Lower leg skin (tissue), 4 donors: ENCODE measurements at regions not wholly inside any gene's neighbourhood (a gene's known extent, or its start where the extent isn't known, plus 50 kb on each side); places are given as distances from the start of the nearest gene placed in this dataset.

Source experiments
- DNase-seq, 2 donors: peaks; one replicate each; pipeline ENCODE4 v3.0.0-alpha.2; 2019; ENCODE audit warnings: low spot score in 2 of 2
- H3K4me3 ChIP-seq: fragments of 200-600 bp; sonication (generic); 2 replicates; pipeline ENCODE4 v1.5.1; 2017; ENCODE audit warnings: mild to moderate bottlenecking, low read depth; ENCODE audit not compliant: poor library complexity, severe bottlenecking
- CTCF ChIP-seq, 3 donors: fragments of 450-650 bp; IDR thresholded peaks; one replicate each; pipeline ENCODE4 v1.5.1; 2016; ENCODE audit warnings: antibody characterized with exemption in 3 of 3, mild to moderate bottlenecking in 3 of 3, moderate library complexity in 2 of 3
- POLR2A ChIP-seq, 2 donors: fragments of 450-650 bp; IDR thresholded peaks; one replicate each; pipeline ENCODE4 v1.6.1; 2016 to 2017; ENCODE audit warnings: antibody characterized with exemption in 2 of 2, mild to moderate bottlenecking in 1 of 2, moderate library complexity in 1 of 2
- WGBS, 2 donors: methylation state at CpG; one replicate each; pipeline ENCODE4 v1.1.5; 2018; 5-methylcytosine and 5-hydroxymethylcytosine counted together
- intact Hi-C: fragments of 100-400 bp; cut with DNase I; formaldehyde crosslinking; loops from one replicate; pipeline ENCODE4 v1.15.0; 2023; ENCODE audit warnings: low total_unique reads

- no peak for TF ChIP-seq POLR2A (IDR thresholded peaks at IDR 0.05)
- TF ChIP-seq CTCF (IDR thresholded peaks at IDR 0.05) = no peak
- WGBS, 2 donors = 49 to 52% methylated on average over 2 of the region's 2 CpGs
- intact Hi-C loops = no loop called here
- DNase-seq = no peak
- no peak overlapping the region for H3K4me3 ChIP-seq
Measured at GRCh38 chr5:97547430-97547829, 364.4 kb upstream of the RIOK2 start.

GRCh38 chr5:97547999-97548738 is 365.1 kb upstream of the RIOK2 start:
- WGBS, 2 donors = 84 to 86% methylated on average over 1 of the region's 1 CpG
- no peak for DNase-seq

GRCh38 chr5:97548739-97549080 is 365.7 kb upstream of the RIOK2 start:
- no peak overlapping the region for H3K4me3 ChIP-seq
- intact Hi-C loops = no loop called here
- no peak for DNase-seq
- no peak for TF ChIP-seq CTCF (IDR thresholded peaks at IDR 0.05)
- no peak for TF ChIP-seq POLR2A (IDR thresholded peaks at IDR 0.05)

More at GRCh38 chr5:97547999-97548738, 365.1 kb upstream of the RIOK2 start:
- TF ChIP-seq POLR2A (IDR thresholded peaks at IDR 0.05) = no peak
- TF ChIP-seq CTCF (IDR thresholded peaks at IDR 0.05) = no peak
- no peak overlapping the region for H3K4me3 ChIP-seq
- intact Hi-C loops = no loop called here

- DNase-seq = no peak
- intact Hi-C loops = no loop called here
- no peak overlapping the region for H3K4me3 ChIP-seq
- WGBS, 2 donors = 57 to 71% methylated on average over 4 of the region's 4 CpGs
- no peak for TF ChIP-seq CTCF (IDR thresholded peaks at IDR 0.05)
- no peak for TF ChIP-seq POLR2A (IDR thresholded peaks at IDR 0.05)
Measured at GRCh38 chr5:97549496-97549895, 366.4 kb upstream of the RIOK2 start.

- intact Hi-C loops = no loop called here
- no peak for TF ChIP-seq CTCF (IDR thresholded peaks at IDR 0.05)
- TF ChIP-seq POLR2A (IDR thresholded peaks at IDR 0.05) = no peak
- WGBS, 2 donors = 60 to 61% methylated on average over 1 of the region's 1 CpG
- DNase-seq = no peak
- H3K4me3 ChIP-seq = no peak overlapping the region
Measured at GRCh38 chr5:97550164-97550563, 367.1 kb upstream of the RIOK2 start.

GRCh38 chr5:97550818-97551217 is 367.8 kb upstream of the RIOK2 start:
- no peak for DNase-seq
- intact Hi-C loops = no loop called here
- 85 to 91% methylated on average over 2 of the region's 2 CpGs for WGBS, 2 donors
- no peak overlapping the region for H3K4me3 ChIP-seq
- no peak for TF ChIP-seq POLR2A (IDR thresholded peaks at IDR 0.05)
- no peak for TF ChIP-seq CTCF (IDR thresholded peaks at IDR 0.05)
